HG03159 (cell line): ENCODE measurements at regions not wholly inside any gene's neighbourhood (a gene's known extent, or its start where the extent isn't known, plus 50 kb on each side); places are given as distances from the start of the nearest gene placed in this dataset.

Experiments
- ATAC-seq: cut with Tn5 transposase; IDR thresholded peaks from one replicate; pipeline ENCODE4 v1.9.1; 2021; ENCODE audit warnings: mild to moderate bottlenecking, moderate library complexity; ENCODE audit not compliant: unreplicated experiment

- ATAC-seq = no peak
These were observed 87.8 kb downstream of the PMP22 start for GRCh38 chr17:15177343-15177742.

GRCh38 chr17:15175356-15175755 is 89.8 kb downstream of the PMP22 start:
- no peak for ATAC-seq

DNA sequence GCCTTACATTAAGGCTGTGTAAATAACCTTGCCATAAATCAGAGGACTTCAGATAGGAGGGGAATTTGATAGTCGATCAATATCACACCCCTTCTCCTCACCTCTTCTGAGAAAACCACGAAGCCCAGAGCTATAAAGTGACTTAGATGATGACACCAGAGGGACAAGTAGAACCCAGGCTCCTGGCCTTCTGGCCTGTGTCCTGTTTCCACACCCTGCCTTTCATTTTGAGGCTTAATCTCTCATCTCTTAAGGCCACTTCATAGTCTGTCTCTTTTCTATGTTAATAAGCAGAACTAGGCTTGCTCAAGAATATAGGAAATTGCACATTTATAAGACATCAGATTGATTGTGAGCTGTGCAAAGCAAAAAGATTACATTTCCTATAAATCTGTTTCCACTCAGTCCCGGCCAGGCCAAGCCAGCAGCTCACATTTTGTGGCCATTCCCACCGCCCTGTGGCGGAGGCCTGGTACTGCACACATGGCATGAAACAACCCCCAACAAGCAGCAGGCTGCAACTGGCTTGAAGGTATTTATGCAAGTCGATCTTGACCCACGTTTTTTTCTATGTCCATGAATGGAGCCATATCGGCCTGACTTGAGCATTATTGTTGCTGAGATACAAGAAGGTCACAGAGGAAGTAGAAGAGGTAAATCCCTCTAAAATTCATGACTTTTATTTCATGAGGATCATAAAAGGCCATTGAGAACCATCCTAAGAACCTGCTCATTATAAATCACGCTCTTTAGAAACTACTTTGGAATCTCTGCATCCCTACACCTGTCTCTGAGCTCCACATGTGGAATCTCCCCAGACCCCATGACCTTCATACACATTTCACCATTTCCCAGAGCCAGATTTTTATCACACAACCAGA is 93.7 kb downstream of the PMP22 start:
- peak; percentile 86 for ATAC-seq

DNA sequence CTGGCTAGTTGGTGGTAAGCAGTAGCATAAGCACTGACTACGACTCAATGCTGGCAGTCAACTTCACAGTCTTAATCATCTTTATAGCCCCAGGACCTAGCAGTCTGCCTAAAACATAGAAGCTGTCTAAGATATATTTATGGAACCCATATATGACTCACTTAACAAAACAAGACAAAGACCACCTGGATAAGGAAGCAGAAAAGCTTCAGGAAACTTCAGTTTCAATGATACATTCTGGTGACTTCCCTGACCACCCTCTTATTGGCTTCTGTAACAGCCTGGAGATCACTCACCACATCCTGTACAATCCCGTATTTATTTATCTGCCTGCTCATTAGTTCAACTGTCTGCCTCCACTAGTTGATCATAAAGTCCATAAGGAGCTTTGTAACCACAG is 95.5 kb downstream of the PMP22 start:
- ATAC-seq = no peak

- no peak for ATAC-seq
These were observed 96.7 kb downstream of the PMP22 start for GRCh38 chr17:15168379-15168778.

GRCh38 chr17:15161395-15161794 is 103.7 kb downstream of the PMP22 start:
- ATAC-seq = no peak

DNA sequence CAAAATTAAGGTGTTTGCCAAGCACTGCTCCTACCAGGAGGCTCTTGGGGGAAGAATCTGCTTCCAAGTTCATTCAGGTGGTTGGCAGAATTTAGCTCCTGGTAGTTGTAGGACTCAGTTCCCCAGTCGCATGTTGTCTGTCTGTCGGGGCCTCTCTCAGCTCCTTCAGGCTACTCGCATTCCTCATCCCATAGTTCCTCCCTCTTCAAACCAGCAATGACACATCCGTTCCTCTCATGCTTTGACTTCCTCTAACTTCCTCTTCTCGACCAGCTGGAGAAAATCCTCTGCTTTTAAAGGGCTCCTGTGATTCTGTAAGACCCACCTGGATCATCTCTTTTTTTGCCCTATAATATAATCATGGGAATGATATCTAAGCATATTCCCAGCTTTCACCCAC is 108.1 kb downstream of the PMP22 start:
- no peak for ATAC-seq

DNA sequence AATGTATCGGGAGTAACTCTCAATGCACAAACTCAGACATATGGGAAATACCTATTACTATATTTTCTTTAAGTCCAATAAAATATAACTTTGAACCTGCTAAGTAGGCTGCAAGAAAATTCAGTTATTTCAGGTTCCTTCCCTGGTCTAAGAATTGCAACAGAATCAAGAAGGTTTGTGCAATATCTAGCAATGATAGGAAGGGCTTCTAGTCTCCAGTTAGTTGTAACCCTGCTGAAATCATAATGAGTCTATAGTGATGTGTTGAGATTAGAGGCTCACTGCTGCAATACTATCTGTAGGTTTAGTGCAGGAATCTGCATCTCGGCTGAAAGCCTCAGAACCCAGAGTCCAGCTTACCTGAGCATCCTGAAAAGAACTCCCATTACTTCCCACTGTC is 110.5 kb downstream of the PMP22 start:
- no peak for ATAC-seq

- no peak for ATAC-seq
These were observed 119.5 kb downstream of the PMP22 start for GRCh38 chr17:15145621-15146020.

DNA sequence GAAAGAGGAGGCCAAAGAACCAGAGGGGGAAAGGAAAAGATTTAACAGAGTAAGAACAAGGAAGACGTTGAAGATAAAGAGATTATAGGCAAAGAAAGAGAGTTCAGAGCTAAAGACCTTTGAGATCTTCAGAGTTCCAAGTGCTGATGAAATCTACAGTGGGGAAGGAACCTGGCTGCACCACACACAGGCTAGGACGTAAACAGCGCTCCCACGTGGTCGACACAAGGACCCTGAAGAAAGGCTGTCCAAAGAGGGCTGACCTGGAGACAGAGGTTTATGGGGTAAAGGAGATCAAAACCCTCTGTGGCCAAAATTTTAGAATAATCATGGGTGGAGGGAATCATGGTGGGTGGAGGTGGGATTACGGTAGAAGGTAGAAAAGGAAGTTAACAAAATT is 121.6 kb downstream of the PMP22 start:
- ATAC-seq = no peak

DNA sequence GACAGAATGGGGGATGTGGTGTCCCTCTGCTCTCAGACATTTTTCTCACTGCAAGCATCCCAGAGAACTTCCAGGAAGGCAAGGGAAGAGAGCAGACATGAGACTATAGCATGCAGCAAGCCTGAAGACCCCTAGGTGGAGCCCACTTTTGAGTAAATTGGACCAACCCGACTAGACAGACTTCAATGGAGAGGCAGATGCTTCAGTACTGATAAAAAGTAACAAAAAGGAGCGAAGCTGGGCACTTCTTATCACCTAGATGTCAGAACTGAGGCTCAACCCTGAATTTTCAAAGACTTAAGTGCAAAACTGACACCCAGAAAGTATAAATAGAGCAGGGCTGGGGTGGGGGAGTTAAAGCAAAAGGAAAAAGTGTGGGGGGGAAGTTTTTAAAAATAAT is 130.8 kb downstream of the PMP22 start:
- ATAC-seq = no peak

GRCh38 chr17:15133826-15134225 is 131.3 kb downstream of the PMP22 start:
- no peak for ATAC-seq

DNA sequence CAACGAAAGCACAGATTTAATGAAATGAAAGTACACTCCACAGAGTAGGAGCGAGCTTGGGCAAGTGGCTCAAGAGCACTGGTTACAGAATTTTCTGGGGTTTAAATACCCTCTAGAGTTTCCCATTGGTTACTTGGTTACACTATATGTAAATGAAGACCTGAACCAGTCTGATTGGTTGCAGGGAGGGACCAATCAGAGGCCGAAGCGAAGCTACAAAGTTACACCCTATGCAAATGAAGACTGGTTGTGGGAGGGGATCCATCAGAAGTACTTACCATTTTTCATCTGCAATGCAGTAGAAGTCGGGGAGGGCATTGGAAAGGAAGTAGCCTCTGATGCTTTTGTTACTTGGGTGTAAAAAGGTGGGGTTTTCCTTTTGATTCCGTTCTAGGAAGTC is 132.0 kb downstream of the PMP22 start:
- ATAC-seq = no peak

DNA sequence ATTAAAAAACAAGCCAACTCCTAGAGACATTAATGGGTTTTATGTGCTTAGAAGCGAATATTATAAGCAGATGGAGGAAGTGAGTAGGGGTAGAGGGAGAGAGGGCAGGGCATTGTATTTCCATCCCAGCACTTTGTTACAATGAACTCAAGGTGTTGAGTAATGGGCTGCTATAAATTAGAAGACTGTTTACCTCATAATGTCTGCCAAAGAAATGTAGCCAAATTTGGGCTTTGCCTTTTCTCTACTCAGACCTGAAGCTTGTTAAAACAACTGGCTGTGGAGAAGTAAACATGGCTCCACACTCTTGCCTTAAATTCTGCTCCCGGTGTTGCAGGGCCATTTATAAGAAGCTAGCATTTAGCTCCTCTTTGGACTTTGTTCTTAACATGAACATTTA is 134.7 kb downstream of the PMP22 start:
- ATAC-seq = no peak

GRCh38 chr17:15129986-15130385 is 135.1 kb downstream of the PMP22 start:
- no peak for ATAC-seq

- no peak for ATAC-seq
These were observed 140.4 kb downstream of the PMP22 start for GRCh38 chr17:15124746-15125145.

GRCh38 chr17:15124264-15124595 is 140.9 kb downstream of the PMP22 start:
- ATAC-seq = no peak

DNA sequence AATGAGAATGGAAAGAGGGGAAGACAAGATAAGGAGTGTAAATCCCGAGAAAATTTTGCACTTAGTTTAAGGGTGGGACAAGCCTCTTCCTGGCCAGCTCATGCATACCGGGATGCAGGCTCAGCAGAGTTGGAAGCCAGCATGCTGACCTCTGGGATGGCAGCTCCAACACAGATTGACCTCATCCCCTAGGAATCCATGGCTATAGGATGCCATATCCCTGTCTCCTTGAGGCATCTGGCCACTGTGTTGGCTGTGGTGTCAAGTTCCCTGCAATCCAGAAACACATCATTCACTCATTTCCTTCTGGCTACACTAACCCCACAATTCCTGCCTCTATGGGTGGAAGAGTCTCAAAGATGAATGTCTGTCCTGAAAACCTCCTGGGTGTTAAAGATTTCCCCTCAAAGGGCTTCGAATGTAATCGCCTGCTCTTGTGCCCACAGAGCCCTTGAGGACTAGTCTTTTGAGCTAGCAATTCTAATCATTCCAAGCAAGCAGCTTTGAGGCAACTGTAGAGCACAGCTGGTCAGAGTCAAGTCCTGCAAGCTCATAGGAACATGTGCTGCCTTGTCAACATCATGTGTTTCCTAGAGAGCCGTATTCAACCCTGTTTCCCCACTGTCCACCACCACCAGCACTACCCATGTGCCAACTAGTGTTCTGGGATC is 141.4 kb downstream of the PMP22 start:
- no peak for ATAC-seq

DNA sequence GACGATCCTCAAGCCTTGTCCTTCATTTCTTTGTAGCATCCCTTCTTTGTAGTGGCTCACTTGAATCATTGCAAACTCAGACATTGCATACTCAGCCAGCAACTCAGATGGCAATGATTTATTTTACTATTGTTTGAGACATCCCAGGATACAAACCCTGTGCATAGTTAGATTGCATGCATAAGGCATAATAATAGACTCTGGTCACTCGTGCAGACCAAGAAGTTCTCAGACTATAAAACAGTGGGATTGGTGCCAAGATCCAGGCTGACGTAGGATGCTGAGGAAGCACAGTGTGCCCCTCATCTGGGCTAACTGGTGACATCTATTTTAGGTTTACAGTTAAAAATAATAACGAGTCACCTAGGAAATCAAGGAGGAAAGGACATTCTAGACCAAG is 142.3 kb downstream of the PMP22 start:
- ATAC-seq = no peak

GRCh38 chr17:15121426-15121825 is 143.7 kb downstream of the PMP22 start:
- no peak for ATAC-seq

GRCh38 chr17:15119968-15120367 is 145.2 kb downstream of the PMP22 start:
- no peak for ATAC-seq

DNA sequence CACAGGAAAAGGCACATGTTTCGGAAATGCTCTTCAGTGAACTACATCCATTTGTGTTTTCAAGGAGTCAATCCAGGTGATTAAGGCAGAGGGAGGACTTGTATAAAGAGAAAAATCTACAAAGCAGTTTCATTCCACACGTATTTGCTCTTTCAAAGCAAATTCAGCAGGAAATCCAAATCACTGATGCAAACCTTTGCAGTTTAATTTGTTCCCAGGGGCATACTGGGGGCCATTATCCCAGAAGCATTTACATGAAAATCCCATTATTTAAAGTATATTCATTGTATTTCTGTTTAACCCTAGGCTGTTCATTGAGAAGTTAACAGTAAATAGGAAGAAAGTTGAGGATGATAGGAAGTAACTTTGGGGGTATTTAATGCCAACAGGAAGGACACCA is 147.9 kb downstream of the PMP22 start:
- ATAC-seq = no peak
